HEK293 (cell line): ENCODE measurements at regions not wholly inside any gene's neighbourhood (a gene's known extent, or its start where the extent isn't known, plus 50 kb on each side); places are given as distances from the start of the nearest gene placed in this dataset.

ENCODE experiments used
- CTCF ChIA-PET: fragments of 350-600 bp; formaldehyde crosslinking; extraction: SDS; loops from one replicate; lab custom pipeline; 2021; ENCODE audit warnings: antibody characterized with exemption; lab: Yijun Ruan, JAX
- POLR2A ChIA-PET: fragments of 300-600 bp; formaldehyde crosslinking; extraction: SDS; loops from one replicate; lab custom pipeline; 2020; ENCODE audit warnings: antibody characterized with exemption, inconsistent platforms; lab: Yijun Ruan, JAX
- H3K27ac ChIP-seq: fragments of 200-500 bp; sonication (Bioruptor generic); 2 replicates; pipeline ENCODE4 v1.5.1; 2014; ENCODE audit warnings: low read depth, low read length, control low read depth, inconsistent platforms; ENCODE audit errors: extremely low read depth
- H3K36me3 ChIP-seq, 2 experiments: fragments of 200-500 bp in 1 of 2; sonication (Bioruptor generic) in 1 of 2; 1 replicate in 1 of 2; 2 replicates in 1 of 2; pipeline ENCODE4 v1.5.1; 2014 to 2017; ENCODE audit warnings: inconsistent platforms in 2 of 2, low read length in 2 of 2; ENCODE audit not compliant: control insufficient read depth in 2 of 2, insufficient read depth in 1 of 2
- H3K4me1 ChIP-seq: fragments of 200-500 bp; sonication (Bioruptor generic); 2 replicates; pipeline ENCODE4 v1.5.1; 2014; ENCODE audit warnings: mild to moderate bottlenecking, low read length, inconsistent platforms; ENCODE audit not compliant: control insufficient read depth, insufficient read depth
- H3K4me3 ChIP-seq: 2 replicates; pipeline ENCODE4 v1.5.1; 2011; ENCODE audit warnings: low read depth, mild to moderate bottlenecking, control low read depth, low read length, moderate library complexity
- H3K9me3 ChIP-seq: fragments of 200-500 bp; sonication (Bioruptor generic); 2 replicates; pipeline ENCODE4 v1.5.1; 2014; ENCODE audit warnings: low read depth, low read length, inconsistent platforms; ENCODE audit not compliant: control insufficient read depth, insufficient read depth
- EGR2 ChIP-seq: fragments of 450-650 bp; formaldehyde crosslinking; IDR thresholded peaks from 2 replicates; pipeline ENCODE4 v1.5.1; 2016; ENCODE audit warnings: low read depth, missing biosample characterization, missing genetic modification characterization
- GLI4 ChIP-seq: fragments of 450-650 bp; formaldehyde crosslinking; IDR thresholded peaks from 2 replicates; pipeline ENCODE4 v1.5.1; 2016; ENCODE audit warnings: missing biosample characterization, missing genetic modification characterization
- OVOL3 ChIP-seq: fragments of 450-650 bp; formaldehyde crosslinking; IDR thresholded peaks from 2 replicates; pipeline ENCODE4 v1.5.1; 2016; ENCODE audit warnings: missing biosample characterization, missing genetic modification characterization
- ZBTB7A ChIP-seq: fragments of 450-650 bp; formaldehyde crosslinking; IDR thresholded peaks from 2 replicates; pipeline ENCODE4 v1.5.1; 2016; ENCODE audit warnings: low read depth, missing biosample characterization, missing genetic modification characterization
- ZFHX2 ChIP-seq: fragments of 450-650 bp; formaldehyde crosslinking; conservative IDR thresholded peaks from 2 replicates; pipeline ENCODE4 v1.5.1; 2016; ENCODE audit warnings: missing biosample characterization, missing genetic modification characterization
- ZFP3 ChIP-seq: fragments of 450-650 bp; formaldehyde crosslinking; IDR thresholded peaks from 2 replicates; pipeline ENCODE4 v1.5.1; 2016; ENCODE audit warnings: low read depth, missing biosample characterization, missing genetic modification characterization
- ZNF174 ChIP-seq: fragments of 450-650 bp; formaldehyde crosslinking; IDR thresholded peaks from 2 replicates; pipeline ENCODE4 v1.5.0; 2017; ENCODE audit warnings: missing biosample characterization, mild to moderate bottlenecking, missing genetic modification characterization
- ZNF302 ChIP-seq: fragments of 450-650 bp; formaldehyde crosslinking; IDR thresholded peaks from 2 replicates; pipeline ENCODE4 v1.5.1; 2016; ENCODE audit warnings: missing biosample characterization, missing genetic modification characterization, low read depth
- ZNF366 ChIP-seq: fragments of 450-650 bp; formaldehyde crosslinking; conservative IDR thresholded peaks from 2 replicates; pipeline ENCODE4 v1.5.1; 2016; ENCODE audit warnings: missing biosample characterization, missing genetic modification characterization
- ZNF37A ChIP-seq: fragments of 450-650 bp; IDR thresholded peaks from 2 replicates; pipeline ENCODE4 v1.5.1; 2018; ENCODE audit warnings: missing biosample characterization, missing genetic modification characterization
- ZNF48 ChIP-seq: fragments of 450-650 bp; formaldehyde crosslinking; IDR thresholded peaks from 2 replicates; pipeline ENCODE4 v1.5.1; 2016; ENCODE audit warnings: missing biosample characterization, missing genetic modification characterization
- ZNF544 ChIP-seq: fragments of 450-650 bp; formaldehyde crosslinking; IDR thresholded peaks from 2 replicates; pipeline ENCODE4 v1.5.0; 2017; ENCODE audit warnings: missing biosample characterization, missing genetic modification characterization
- ZNF776 ChIP-seq: fragments of 450-650 bp; formaldehyde crosslinking; IDR thresholded peaks from 2 replicates; pipeline ENCODE4 v1.5.0; 2017; ENCODE audit warnings: missing biosample characterization, missing genetic modification characterization, borderline replicate concordance
- ZNF777 ChIP-seq: fragments of 450-650 bp; formaldehyde crosslinking; IDR thresholded peaks from 2 replicates; pipeline ENCODE4 v1.5.1; 2017; ENCODE audit warnings: missing biosample characterization, missing genetic modification characterization, borderline replicate concordance
- ZSCAN16 ChIP-seq: fragments of 450-650 bp; formaldehyde crosslinking; IDR thresholded peaks from 2 replicates; pipeline ENCODE4 v1.5.1; 2016; ENCODE audit warnings: missing biosample characterization, missing genetic modification characterization
- TF ChIP-seq, protein P1 (sequence below): fragments of 450-650 bp; formaldehyde crosslinking; IDR thresholded peaks from 2 replicates; pipeline ENCODE4 v1.5.1; 2016; ENCODE audit warnings: missing biosample characterization, missing genetic modification characterization
- TF ChIP-seq, protein P2 (sequence below): fragments of 450-650 bp; formaldehyde crosslinking; IDR thresholded peaks from 2 replicates; pipeline ENCODE4 v1.5.1; 2016; ENCODE audit warnings: missing biosample characterization, missing genetic modification characterization, borderline replicate concordance

DNA sequence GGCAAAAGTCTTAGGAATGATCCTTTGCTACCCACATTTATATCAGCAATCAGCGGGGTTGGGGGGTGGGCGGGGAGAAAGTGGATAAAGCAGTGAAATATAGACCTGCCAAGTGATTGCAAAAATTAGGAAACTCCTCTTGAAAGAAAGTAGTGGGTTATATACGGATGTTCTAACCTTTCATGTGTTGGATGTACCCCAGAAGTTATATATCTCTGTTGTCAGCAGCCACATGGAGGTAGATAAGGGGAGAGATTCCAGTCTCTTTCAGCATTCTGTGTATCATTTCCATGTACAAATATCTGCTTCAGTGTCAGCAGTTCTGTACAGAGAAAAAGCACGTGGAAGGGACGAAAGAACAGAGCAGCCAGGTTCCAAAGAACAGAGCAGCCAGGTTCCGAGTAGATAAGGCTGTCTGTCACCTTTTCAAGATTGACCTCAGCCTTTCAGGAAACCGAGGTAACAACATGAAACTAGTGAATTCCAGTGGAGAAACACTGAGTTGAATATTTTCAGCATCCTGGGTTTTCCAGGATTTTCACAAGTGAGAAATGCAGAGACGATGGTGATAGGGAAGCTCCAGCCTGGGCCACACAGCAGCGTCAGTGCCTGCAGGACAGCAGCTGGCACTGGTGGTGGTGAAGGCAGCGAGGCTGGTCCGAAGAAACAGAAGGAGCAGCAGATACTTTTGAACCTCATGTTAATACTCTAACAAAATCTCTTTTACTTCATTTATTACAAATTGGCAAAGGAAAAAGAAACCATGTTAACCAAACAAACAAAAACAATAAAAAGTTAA is 212.3 kb downstream of the C7orf25 start:
- Histone ChIP-seq H3K4me3 (no peak overlapping the region), H3K4me1 (no peaks in the 10 kb centered on the region), H3K36me3 (no peaks in the 10 kb centered on the region), H3K27ac (no peak overlapping the region), H3K9me3 (no peaks in the 10 kb centered on the region)
- ChIA-PET CTCF (interaction anchor here (0.9 kb wide), 1 partner anchor 16 kb away, joined by 3 read pairs; no protein-coding TSS in a partner anchor), POLR2A (no interaction called here)
- no peak for TF ChIP-seq GLI4 (tag by site-specific recombination)
- no peak for TF ChIP-seq ZNF544

DNA sequence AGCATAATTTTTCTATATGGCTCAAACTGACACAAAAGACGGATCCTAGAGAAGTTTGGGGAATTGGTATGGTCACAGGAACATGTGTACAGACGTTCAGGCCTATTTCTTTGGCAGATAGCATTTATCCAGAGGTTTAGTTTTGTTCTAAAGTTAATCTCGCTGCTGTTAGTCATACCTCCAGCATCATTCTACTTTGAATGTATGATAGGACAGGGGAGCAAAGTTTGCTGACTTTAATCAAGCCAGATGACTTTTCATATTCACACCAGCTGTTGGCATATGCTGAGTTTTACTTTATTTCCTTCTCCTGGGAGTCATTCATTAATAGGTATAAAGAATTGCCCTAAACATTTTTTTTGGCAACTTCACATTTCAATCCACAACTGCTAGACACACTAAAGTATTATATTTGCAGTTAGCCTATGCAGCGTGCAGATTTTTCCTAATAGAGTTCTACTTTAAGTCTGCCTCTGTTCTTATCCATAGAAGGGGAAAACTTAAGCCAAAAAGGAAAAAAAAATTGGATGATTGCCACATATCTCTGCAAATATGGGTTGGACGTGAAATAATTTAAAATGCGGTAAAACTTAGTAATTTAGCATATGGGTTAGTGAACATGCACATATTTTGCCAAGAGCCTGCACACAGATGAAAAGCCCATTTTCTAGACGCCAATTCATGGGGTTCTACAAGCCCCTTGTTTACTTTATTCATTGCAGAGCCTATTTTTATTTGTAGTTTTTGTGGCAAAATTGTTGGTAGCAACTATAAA is 213.1 kb downstream of the C7orf25 start:
- H3K4me1 ChIP-seq, result no peaks in the 10 kb centered on the region
- TF ChIP-seq ZNF777 (no peak), GLI4 (tag by site-specific recombination) (no peak), ZNF776 (no peak), ZFP3 (tag by site-specific recombination) (no peak), EGR2 (tag by site-specific recombination) (no peak), ZSCAN16 (tag by site-specific recombination) (no peak), ZNF302 (tag by site-specific recombination) (no peak), ZNF174 (tag by site-specific recombination) (no peak)
- TF ChIP-seq, protein P1, sequence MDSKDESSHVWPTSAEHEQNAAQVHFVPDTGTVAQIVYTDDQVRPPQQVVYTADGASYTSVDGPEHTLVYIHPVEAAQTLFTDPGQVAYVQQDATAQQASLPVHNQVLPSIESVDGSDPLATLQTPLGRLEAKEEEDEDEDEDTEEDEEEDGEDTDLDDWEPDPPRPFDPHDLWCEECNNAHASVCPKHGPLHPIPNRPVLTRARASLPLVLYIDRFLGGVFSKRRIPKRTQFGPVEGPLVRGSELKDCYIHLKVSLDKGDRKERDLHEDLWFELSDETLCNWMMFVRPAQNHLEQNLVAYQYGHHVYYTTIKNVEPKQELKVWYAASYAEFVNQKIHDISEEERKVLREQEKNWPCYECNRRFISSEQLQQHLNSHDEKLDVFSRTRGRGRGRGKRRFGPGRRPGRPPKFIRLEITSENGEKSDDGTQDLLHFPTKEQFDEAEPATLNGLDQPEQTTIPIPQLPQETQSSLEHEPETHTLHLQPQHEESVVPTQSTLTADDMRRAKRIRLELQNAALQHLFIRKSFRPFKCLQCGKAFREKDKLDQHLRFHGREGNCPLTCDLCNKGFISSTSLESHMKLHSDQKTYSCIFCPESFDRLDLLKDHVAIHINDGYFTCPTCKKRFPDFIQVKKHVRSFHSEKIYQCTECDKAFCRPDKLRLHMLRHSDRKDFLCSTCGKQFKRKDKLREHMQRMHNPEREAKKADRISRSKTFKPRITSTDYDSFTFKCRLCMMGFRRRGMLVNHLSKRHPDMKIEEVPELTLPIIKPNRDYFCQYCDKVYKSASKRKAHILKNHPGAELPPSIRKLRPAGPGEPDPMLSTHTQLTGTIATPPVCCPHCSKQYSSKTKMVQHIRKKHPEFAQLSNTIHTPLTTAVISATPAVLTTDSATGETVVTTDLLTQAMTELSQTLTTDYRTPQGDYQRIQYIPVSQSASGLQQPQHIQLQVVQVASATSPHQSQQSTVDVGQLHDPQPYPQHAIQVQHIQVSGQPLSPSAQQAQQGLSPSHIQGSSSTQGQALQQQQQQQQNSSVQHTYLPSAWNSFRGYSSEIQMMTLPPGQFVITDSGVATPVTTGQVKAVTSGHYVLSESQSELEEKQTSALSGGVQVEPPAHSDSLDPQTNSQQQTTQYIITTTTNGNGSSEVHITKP, result no peak
- TF ChIP-seq, protein P2, sequence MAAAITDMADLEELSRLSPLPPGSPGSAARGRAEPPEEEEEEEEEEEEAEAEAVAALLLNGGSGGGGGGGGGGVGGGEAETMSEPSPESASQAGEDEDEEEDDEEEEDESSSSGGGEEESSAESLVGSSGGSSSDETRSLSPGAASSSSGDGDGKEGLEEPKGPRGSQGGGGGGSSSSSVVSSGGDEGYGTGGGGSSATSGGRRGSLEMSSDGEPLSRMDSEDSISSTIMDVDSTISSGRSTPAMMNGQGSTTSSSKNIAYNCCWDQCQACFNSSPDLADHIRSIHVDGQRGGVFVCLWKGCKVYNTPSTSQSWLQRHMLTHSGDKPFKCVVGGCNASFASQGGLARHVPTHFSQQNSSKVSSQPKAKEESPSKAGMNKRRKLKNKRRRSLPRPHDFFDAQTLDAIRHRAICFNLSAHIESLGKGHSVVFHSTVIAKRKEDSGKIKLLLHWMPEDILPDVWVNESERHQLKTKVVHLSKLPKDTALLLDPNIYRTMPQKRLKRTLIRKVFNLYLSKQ, result no peak

DNA sequence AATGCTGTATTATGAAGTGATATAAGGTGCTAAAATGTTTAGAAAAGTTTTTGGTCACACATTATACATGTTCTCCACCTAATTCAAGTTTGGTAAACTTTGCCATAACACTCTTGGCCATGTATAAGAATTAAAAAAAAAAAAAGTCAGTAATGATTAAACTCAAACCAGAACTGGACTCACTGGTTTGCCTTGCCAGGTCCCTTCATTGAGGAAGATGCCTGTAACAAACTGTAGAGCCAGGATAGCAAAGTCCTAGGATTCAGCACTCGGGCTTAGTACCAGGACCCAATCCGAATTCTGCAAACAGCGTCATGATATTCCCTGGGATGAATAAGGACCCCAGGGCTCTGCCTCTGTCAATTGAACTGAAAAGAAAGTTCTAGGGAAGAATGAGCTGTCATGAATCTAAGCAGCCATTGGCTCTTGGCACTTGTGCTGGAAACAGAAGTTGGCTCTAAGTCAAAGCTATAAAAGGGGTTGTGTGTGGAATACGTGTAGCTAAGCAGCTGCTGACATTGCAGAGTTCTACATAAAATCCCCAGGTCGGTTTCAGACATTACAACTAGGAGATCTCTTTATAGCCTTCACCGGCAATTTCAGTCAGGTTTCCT is 216.9 kb downstream of the C7orf25 start:
- Histone ChIP-seq H3K9me3 (no peaks in the 10 kb centered on the region), H3K4me1 (no peaks in the 10 kb centered on the region), H3K36me3 (no peaks in the 10 kb centered on the region), H3K4me3 (no peak overlapping the region), H3K27ac (no peak overlapping the region)
- TF ChIP-seq ZFHX2 (tag by site-specific recombination) (no peak), ZBTB7A (no peak), ZNF48 (tag by site-specific recombination) (no peak), OVOL3 (tag by site-specific recombination) (no peak), ZNF366 (tag by site-specific recombination) (no peak), ZNF37A (tag by site-specific recombination) (no peak)
- ChIA-PET CTCF (no interaction called here), POLR2A (no interaction called here)

More for the DNA sequence above, 213.1 kb downstream of the C7orf25 start:
- ChIA-PET CTCF (interaction anchor here (0.6 to 0.7 kb wide), 3 partner anchors 33 to 1002 kb away, joined by 3 read pairs; no protein-coding TSS in a partner anchor), POLR2A (no interaction called here)
- Histone ChIP-seq H3K4me3 (no peak overlapping the region), H3K36me3 (no peaks in the 10 kb centered on the region), H3K9me3 (no peaks in the 10 kb centered on the region), H3K27ac (no peak overlapping the region)
